Gastrocnemius medialis (tissue), 4 donors: ENCODE measurements at regions not wholly inside any gene's neighbourhood (a gene's known extent, or its start where the extent isn't known, plus 50 kb on each side); places are given as distances from the start of the nearest gene placed in this dataset.
"Not testable (repeated sequence)": the region's sequence is repeated elsewhere in the genome, so short reads cannot be mapped to it uniquely, and the experiment has no call there.

ENCODE experiments used
- ATAC-seq, 2 donors: fragments of 150-250 bp; one replicate each; pipeline ENCODE4 v1.9.1; 2016
- DNase-seq, 2 donors: peaks; one replicate each; pipeline ENCODE4 v3.0.0-alpha.2; 2019
- H3K27ac ChIP-seq, 4 donors: fragments of 200-600 bp; sonication (generic); 1 replicate in 1 of 4; 2 replicates in 3 of 4; pipeline ENCODE4 v1.5.1; 2016 to 2018; ENCODE audit warnings: mild to moderate bottlenecking in 2 of 4, moderate library complexity in 1 of 4
- H3K27me3 ChIP-seq, 3 donors: fragments of 200-600 bp; sonication (generic) in 2 of 3; 1 replicate in 1 of 3; 2 replicates in 2 of 3; pipeline versions ENCODE4 v1.5.1 to v1.6.0; 2016 to 2019; ENCODE audit warnings: mild to moderate bottlenecking in 1 of 3, moderate library complexity in 1 of 3
- H3K36me3 ChIP-seq, 2 donors: fragments of 200-600 bp; sonication (generic) in 1 of 2; one replicate each; pipeline ENCODE4 v1.5.1; 2017 to 2018
- H3K4me1 ChIP-seq, 2 donors: fragments of 200-600 bp; sonication (generic) in 1 of 2; one replicate each; pipeline ENCODE4 v1.5.1; 2016 to 2017; ENCODE audit warnings: mild to moderate bottlenecking in 2 of 2
- H3K4me3 ChIP-seq, 4 donors: fragments of 200-600 bp; sonication (generic) in 3 of 4; 1 replicate in 1 of 4; 2 replicates in 3 of 4; pipeline ENCODE4 v1.5.1; 2016 to 2019; ENCODE audit warnings: mild to moderate bottlenecking in 2 of 4
- H3K9me3 ChIP-seq, 3 donors: fragments of 200-600 bp; sonication (generic) in 2 of 3; 1 replicate in 1 of 3; 2 replicates in 2 of 3; pipeline ENCODE4 v1.5.1; 2016 to 2019
- CTCF ChIP-seq, 5 experiments: fragments of 450-650 bp in 3 of 5; fragments of 200-600 bp in 2 of 5; sonication (generic) in 2 of 5; IDR thresholded peaks in 4 of 5; conservative IDR thresholded peaks in 1 of 5; 1 replicate in 4 of 5; 2 replicates in 1 of 5; pipeline ENCODE4 v1.5.1; 2016 to 2019; ENCODE audit warnings: antibody characterized with exemption in 5 of 5, mild to moderate bottlenecking in 3 of 5, moderate library complexity in 3 of 5
- POLR2A ChIP-seq, 2 donors: fragments of 450-650 bp; IDR thresholded peaks; one replicate each; pipeline ENCODE4 v1.6.1; 2017; ENCODE audit warnings: antibody characterized with exemption in 2 of 2, mild to moderate bottlenecking in 2 of 2, moderate library complexity in 2 of 2
- in situ Hi-C, 4 donors: fragments of 200-750 bp; cut with MboI; loops; one replicate each; pipeline versions ENCODE4 v1.15.0 to v1.8.0; 2017; ENCODE audit warnings: low sequenced_read_pairs in 4 of 4
- intact Hi-C: fragments of 100-400 bp; cut with DNase I; formaldehyde crosslinking; loops from one replicate; pipeline ENCODE4 v1.15.1; 2023; ENCODE audit warnings: low total_unique reads

- Histone ChIP-seq H3K36me3 (no peaks in the 10 kb centered on the region), H3K27me3 (no peaks in the 10 kb centered on the region), H3K27ac (no peak overlapping the region), H3K4me3 (no peak overlapping the region), H3K4me1 (no peaks in the 10 kb centered on the region), H3K9me3 (no peaks in the 10 kb centered on the region)
- intact Hi-C loops, result no loop called here
- TF ChIP-seq POLR2A (IDR thresholded peaks at IDR 0.05) (no peak), CTCF (IDR thresholded peaks at IDR 0.05 in 4 of 5, conservative IDR thresholded peaks at IDR 0.05 in 1 of 5) (no peak)
- in situ Hi-C loops, result no loop called here
- ATAC-seq (no peak), DNase-seq (no peak)
Measured at GRCh38 chr2:172261292-172261691, 158.6 kb upstream of the DLX2 start.

GRCh38 chr2:172262486-172262885 lies 159.8 kb upstream of the DLX2 start:
- TF ChIP-seq POLR2A (IDR thresholded peaks at IDR 0.05), result no peak
- intact Hi-C loops, result no loop called here
- Histone ChIP-seq H3K27me3 (no peaks in the 10 kb centered on the region), H3K4me3 (no peak overlapping the region), H3K9me3 (no peaks in the 10 kb centered on the region), H3K36me3 (no peaks in the 10 kb centered on the region), H3K4me1 (no peaks in the 10 kb centered on the region), H3K27ac (no peak overlapping the region)
- no peak for DNase-seq
- ATAC-seq, result no peak
- in situ Hi-C loops, result no loop called here

- H3K9me3 ChIP-seq, DNase-seq, H3K27me3 ChIP-seq, intact Hi-C loops, H3K4me3 ChIP-seq, H3K27ac ChIP-seq, in situ Hi-C loops, H3K4me1 ChIP-seq, H3K36me3 ChIP-seq, ATAC-seq: not testable (repeated sequence)
Measured at GRCh38 chr2:172264820-172265219, 162.1 kb upstream of the DLX2 start.

GRCh38 chr2:172269507-172270244 lies 157.7 kb upstream of the ITGA6 start:
- in situ Hi-C loops, H3K9me3 ChIP-seq, H3K4me3 ChIP-seq, H3K27ac ChIP-seq, H3K4me1 ChIP-seq, intact Hi-C loops, DNase-seq, H3K36me3 ChIP-seq, H3K27me3 ChIP-seq, ATAC-seq: not testable (repeated sequence)

GRCh38 chr2:172270278-172271079 lies 156.9 kb upstream of the ITGA6 start:
- TF ChIP-seq CTCF (IDR thresholded peaks at IDR 0.05 in 4 of 5, conservative IDR thresholded peaks at IDR 0.05 in 1 of 5) (no peak), POLR2A (IDR thresholded peaks at IDR 0.05) (no peak)
- intact Hi-C loops, result no loop called here

GRCh38 chr2:172273910-172274571 lies 153.3 kb upstream of the ITGA6 start:
- H3K9me3 ChIP-seq, result no peaks in the 10 kb centered on the region
- H3K36me3 ChIP-seq, result no peaks in the 10 kb centered on the region
- intact Hi-C loops (no loop called here), in situ Hi-C loops (no loop called here)
- ATAC-seq, result no peak
- no peaks in the 10 kb centered on the region for H3K4me1 ChIP-seq
- no peak for DNase-seq
- no peak for TF ChIP-seq POLR2A (IDR thresholded peaks at IDR 0.05)
- no peak for TF ChIP-seq CTCF (IDR thresholded peaks at IDR 0.05 in 4 of 5, conservative IDR thresholded peaks at IDR 0.05 in 1 of 5)
- no peak overlapping the region for H3K4me3 ChIP-seq
- no peak overlapping the region for H3K27ac ChIP-seq
- no peaks in the 10 kb centered on the region for H3K27me3 ChIP-seq

More at GRCh38 chr2:172270278-172271079, 156.9 kb upstream of the ITGA6 start:
- H3K27ac ChIP-seq, result no peak overlapping the region
- in situ Hi-C loops, result no loop called here
- no peak for DNase-seq
- H3K36me3 ChIP-seq, result no peaks in the 10 kb centered on the region
- H3K4me3 ChIP-seq, result no peak overlapping the region
- H3K27me3 ChIP-seq, result no peaks in the 10 kb centered on the region
- no peaks in the 10 kb centered on the region for H3K4me1 ChIP-seq
- H3K9me3 ChIP-seq, result no peaks in the 10 kb centered on the region
- ATAC-seq, result no peak
